Uterus (tissue), 3 donors: ENCODE measurements at regions not wholly inside any gene's neighbourhood (a gene's known extent, or its start where the extent isn't known, plus 50 kb on each side); places are given as distances from the start of the nearest gene placed in this dataset.

Experiments
- DNase-seq, 2 donors: peaks; one replicate each; pipeline ENCODE4 v3.0.0-alpha.2; 2019 to 2020
- H3K27ac ChIP-seq, 2 donors: fragments of 200-600 bp; sonication (generic); 1 replicate in 1 of 2; 2 replicates in 1 of 2; pipeline ENCODE4 v1.5.1; 2016 to 2018
- H3K27me3 ChIP-seq, 2 donors: fragments of 200-600 bp; sonication (generic); one replicate each; pipeline ENCODE4 v1.5.1; 2018 to 2019; ENCODE audit warnings: control low read depth in 1 of 2
- H3K36me3 ChIP-seq, 2 donors: fragments of 200-600 bp; sonication (generic); one replicate each; pipeline ENCODE4 v1.5.1; 2019; ENCODE audit warnings: control low read depth in 1 of 2
- H3K4me1 ChIP-seq, 2 donors: fragments of 200-600 bp; sonication (generic); one replicate each; pipeline ENCODE4 v1.5.1; 2018 to 2019; ENCODE audit warnings: control low read depth in 1 of 2
- H3K4me3 ChIP-seq, 2 donors: fragments of 200-600 bp; sonication (generic); 1 replicate in 1 of 2; 2 replicates in 1 of 2; pipeline ENCODE4 v1.5.1; 2018 to 2019; ENCODE audit warnings: mild to moderate bottlenecking in 1 of 2
- H3K9me3 ChIP-seq, 2 donors: fragments of 200-600 bp; sonication (generic); one replicate each; pipeline ENCODE4 v1.5.1; 2019; ENCODE audit warnings: control low read depth in 1 of 2
- CTCF ChIP-seq, 4 experiments: fragments of 200-600 bp in 2 of 4; fragments of 450-650 bp in 2 of 4; sonication (generic) in 2 of 4; IDR thresholded peaks; one replicate each; pipeline ENCODE4 v1.5.1; 2016 to 2019; ENCODE audit warnings: antibody characterized with exemption in 4 of 4, mild to moderate bottlenecking in 2 of 4, moderate library complexity in 1 of 4
- POLR2A ChIP-seq, 2 donors: fragments of 450-650 bp; IDR thresholded peaks; one replicate each; pipeline ENCODE4 v1.6.1; 2016; ENCODE audit warnings: antibody characterized with exemption in 2 of 2, mild to moderate bottlenecking in 1 of 2, moderate library complexity in 1 of 2
- intact Hi-C: fragments of 100-400 bp; cut with DNase I; formaldehyde crosslinking; loops from one replicate; pipeline ENCODE4 v1.15.1; 2023; ENCODE audit warnings: low total_unique reads
- donor health status: DM: yes; HTN: yes; CAD: no.

- no peak for TF ChIP-seq CTCF (IDR thresholded peaks at IDR 0.05)
- no peak for TF ChIP-seq POLR2A (IDR thresholded peaks at IDR 0.05)
- Histone ChIP-seq H3K4me1 (no peaks in the 10 kb centered on the region), H3K4me3 (no peak overlapping the region), H3K9me3 (no peaks in the 10 kb centered on the region), H3K27ac (peak overlapping the region; percentile 15 to 40), H3K27me3 (no peaks in the 10 kb centered on the region), H3K36me3 (no peaks in the 10 kb centered on the region)
- intact Hi-C loops: no loop called here
- no peak for DNase-seq
Measured at GRCh38 chr4:111676533-111676932, 468.7 kb upstream of the FAM241A start.

GRCh38 chr4:111678479-111678878 is 466.8 kb upstream of the FAM241A start:
- no peak for TF ChIP-seq POLR2A (IDR thresholded peaks at IDR 0.05)
- no peak for TF ChIP-seq CTCF (IDR thresholded peaks at IDR 0.05)
- no peak overlapping the region for H3K4me3 ChIP-seq
- H3K9me3 ChIP-seq: no peaks in the 10 kb centered on the region
- peak overlapping the region in 1 of 2 donors; percentile 39 for H3K27ac ChIP-seq
- no peaks in the 10 kb centered on the region for H3K4me1 ChIP-seq
- no peaks in the 10 kb centered on the region for H3K27me3 ChIP-seq
- intact Hi-C loops: no loop called here
- H3K36me3 ChIP-seq: no peaks in the 10 kb centered on the region
- no peak for DNase-seq

GRCh38 chr4:111678908-111679307 is 466.3 kb upstream of the FAM241A start:
- no peak for DNase-seq
- Histone ChIP-seq H3K36me3 (no peaks in the 10 kb centered on the region), H3K27ac (no peak overlapping the region), H3K4me1 (no peaks in the 10 kb centered on the region), H3K9me3 (no peaks in the 10 kb centered on the region), H3K4me3 (no peak overlapping the region), H3K27me3 (no peaks in the 10 kb centered on the region)
- intact Hi-C loops: no loop called here
- no peak for TF ChIP-seq POLR2A (IDR thresholded peaks at IDR 0.05)
- TF ChIP-seq CTCF (IDR thresholded peaks at IDR 0.05): no peak

- H3K27ac ChIP-seq: no peak overlapping the region
- intact Hi-C loops: loop anchor here (10.0 kb wide), 1 partner anchor 244 kb away; no protein-coding TSS in a partner anchor
- H3K4me3 ChIP-seq: no peak overlapping the region
- H3K9me3 ChIP-seq: no peaks in the 10 kb centered on the region
- TF ChIP-seq CTCF (IDR thresholded peaks at IDR 0.05) (no peak), POLR2A (IDR thresholded peaks at IDR 0.05) (no peak)
- H3K4me1 ChIP-seq: no peaks in the 10 kb centered on the region
- H3K36me3 ChIP-seq: no peaks in the 10 kb centered on the region
- no peak for DNase-seq
- H3K27me3 ChIP-seq: no peaks in the 10 kb centered on the region
Measured at GRCh38 chr4:111681270-111681669, 464.0 kb upstream of the FAM241A start.

- no peaks in the 10 kb centered on the region for H3K36me3 ChIP-seq
Measured at GRCh38 chr4:111681751-111682150, 463.5 kb upstream of the FAM241A start.

More at GRCh38 chr4:111681751-111682150, 463.5 kb upstream of the FAM241A start:
- H3K4me1 ChIP-seq: no peaks in the 10 kb centered on the region
- H3K27ac ChIP-seq: no peak overlapping the region
- intact Hi-C loops: loop anchor here (10.0 kb wide), 1 partner anchor 243 kb away; no protein-coding TSS in a partner anchor
- no peaks in the 10 kb centered on the region for H3K27me3 ChIP-seq
- no peak for DNase-seq
- H3K4me3 ChIP-seq: no peak overlapping the region
- TF ChIP-seq POLR2A (IDR thresholded peaks at IDR 0.05): no peak
- no peak for TF ChIP-seq CTCF (IDR thresholded peaks at IDR 0.05)
- H3K9me3 ChIP-seq: no peaks in the 10 kb centered on the region
